HG02623 (cell line): ENCODE measurements at regions not wholly inside any gene's neighbourhood (a gene's known extent, or its start where the extent isn't known, plus 50 kb on each side); places are given as distances from the start of the nearest gene placed in this dataset.
"Not testable (repeated sequence)": the region's sequence is repeated elsewhere in the genome, so short reads cannot be mapped to it uniquely, and the experiment has no call there.

Source experiments
- ATAC-seq: cut with Tn5 transposase; IDR thresholded peaks from one replicate; pipeline ENCODE4 v1.9.1; 2021; ENCODE audit warnings: moderate library complexity; ENCODE audit not compliant: unreplicated experiment

- ATAC-seq, result not testable (repeated sequence)
Observed at GRCh38 chr4:67412153-67412712, 133.1 kb downstream of the CENPC start.

DNA sequence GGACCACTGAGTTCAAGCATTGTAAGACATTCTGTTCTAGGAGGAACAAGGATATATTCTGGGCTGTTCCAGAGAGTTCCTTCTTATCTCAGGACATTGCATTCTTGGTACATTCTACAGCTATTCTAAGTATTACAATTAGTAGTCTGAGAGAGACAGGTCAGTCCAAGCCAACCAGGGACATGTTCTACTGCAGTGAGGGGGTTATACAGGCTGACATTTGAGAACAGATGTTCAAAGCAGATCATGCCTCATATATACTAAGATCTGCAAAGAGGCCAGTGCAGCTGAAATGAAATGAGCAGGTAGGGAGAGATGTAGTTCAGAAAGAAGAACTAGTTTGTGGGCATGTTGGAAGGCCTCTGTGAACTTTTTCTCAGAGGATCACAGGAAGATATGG, 142.0 kb downstream of the CENPC start:
- ATAC-seq, result no peak

GRCh38 chr4:67401902-67402301, 143.4 kb downstream of the CENPC start:
- no peak for ATAC-seq

DNA sequence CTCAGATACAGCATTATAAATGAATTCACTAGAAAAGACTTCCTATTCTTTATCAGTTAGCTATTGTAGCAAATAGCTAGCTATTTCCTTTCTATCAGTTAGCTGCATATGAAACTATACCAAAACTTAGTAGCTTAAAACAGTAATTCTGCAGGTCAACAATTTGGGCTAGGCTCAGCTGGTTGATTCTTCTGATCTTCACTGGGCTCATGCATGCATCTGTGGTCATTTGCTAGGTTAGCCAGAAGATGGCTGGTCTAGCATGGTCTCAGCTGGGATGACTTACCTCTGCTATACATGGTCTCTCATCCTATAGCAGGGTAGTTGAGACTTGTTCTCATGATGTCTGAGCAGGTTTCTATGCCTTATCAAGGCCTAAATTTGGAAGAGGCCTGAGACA, 147.4 kb downstream of the CENPC start:
- no peak for ATAC-seq

GRCh38 chr4:67397031-67397430, 148.3 kb downstream of the CENPC start:
- ATAC-seq, result no peak

GRCh38 chr4:67396008-67396407, 149.3 kb downstream of the CENPC start:
- ATAC-seq, result no peak

DNA sequence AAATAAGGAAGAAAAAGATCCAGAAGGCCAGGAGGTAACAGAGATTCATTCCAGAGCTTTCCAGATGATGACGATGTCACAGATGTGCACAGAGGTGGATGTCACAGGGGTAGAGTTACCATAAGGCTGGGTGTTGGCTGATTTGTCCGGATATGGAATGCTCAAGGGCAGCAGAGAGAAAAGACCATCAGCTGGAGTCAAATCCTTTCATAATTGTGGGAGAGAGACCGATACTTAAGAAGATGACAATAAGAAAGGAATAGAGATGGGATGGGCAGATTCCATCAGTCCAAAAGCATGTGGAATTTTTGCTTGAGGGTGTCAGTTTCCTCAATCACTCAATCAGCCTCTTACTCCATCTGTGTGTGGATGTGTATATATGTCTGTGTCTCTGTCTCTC, 150.4 kb downstream of the CENPC start:
- ATAC-seq, result no peak

DNA sequence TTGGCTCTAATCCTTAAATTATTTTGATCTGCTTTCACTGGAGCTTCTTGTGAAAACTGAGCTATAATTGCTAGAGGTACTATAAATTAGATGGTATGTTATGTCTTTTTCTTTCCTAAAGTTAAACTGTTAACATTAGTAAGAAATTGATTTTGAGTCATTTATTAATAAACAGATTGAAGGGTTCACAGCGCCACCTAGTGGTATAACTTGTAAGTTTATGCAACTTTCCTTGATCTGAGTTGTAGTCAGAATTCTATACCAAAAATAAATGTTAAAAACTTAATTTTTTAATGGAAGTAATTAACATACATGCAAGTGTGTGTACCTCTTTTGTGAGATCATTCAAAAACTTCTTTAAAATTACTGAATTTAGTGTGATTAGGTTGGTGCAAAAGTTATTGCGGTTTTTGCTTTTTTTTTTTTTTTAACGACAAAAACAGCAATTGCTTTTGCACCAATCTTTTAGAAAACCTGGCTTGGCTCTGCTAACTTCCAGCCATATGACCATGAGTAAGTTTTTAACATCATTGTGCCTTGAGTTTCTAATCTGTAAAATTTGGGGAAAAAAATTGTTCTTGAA, 151.5 kb downstream of the CENPC start:
- ATAC-seq, result no peak

GRCh38 chr4:67393007-67393406, 152.3 kb downstream of the CENPC start:
- ATAC-seq, result no peak

- not testable (repeated sequence) for ATAC-seq
Observed at GRCh38 chr4:67381406-67381804, 163.9 kb downstream of the CENPC start.

- not testable (repeated sequence) for ATAC-seq
Observed at GRCh38 chr4:67380702-67381405, 164.4 kb downstream of the CENPC start.

DNA sequence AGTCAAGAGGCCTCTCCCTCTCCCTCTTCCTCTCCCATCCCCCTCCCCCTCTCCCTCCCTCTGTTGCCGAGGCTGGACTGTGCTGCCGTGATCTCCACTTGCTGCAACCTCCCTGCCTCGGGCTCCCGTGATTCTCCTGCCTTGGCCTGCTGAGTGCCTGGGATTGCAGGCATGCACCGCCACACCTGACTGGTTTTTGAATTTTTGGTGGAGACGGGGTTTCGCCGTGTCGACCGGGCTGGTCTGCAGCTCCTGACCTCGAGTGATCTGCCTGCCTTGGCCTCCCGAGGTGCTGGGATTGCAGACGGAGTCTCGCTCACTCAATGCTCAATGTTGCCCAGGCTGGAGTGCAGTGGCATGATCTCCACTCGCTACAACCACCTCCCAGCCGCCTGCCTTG, 165.1 kb downstream of the CENPC start:
- ATAC-seq, result no peak

GRCh38 chr4:67375291-67375690, 170.0 kb downstream of the CENPC start:
- no peak for ATAC-seq

- ATAC-seq, result no peak
Observed at GRCh38 chr4:67371615-67372014, 173.7 kb downstream of the CENPC start.

DNA sequence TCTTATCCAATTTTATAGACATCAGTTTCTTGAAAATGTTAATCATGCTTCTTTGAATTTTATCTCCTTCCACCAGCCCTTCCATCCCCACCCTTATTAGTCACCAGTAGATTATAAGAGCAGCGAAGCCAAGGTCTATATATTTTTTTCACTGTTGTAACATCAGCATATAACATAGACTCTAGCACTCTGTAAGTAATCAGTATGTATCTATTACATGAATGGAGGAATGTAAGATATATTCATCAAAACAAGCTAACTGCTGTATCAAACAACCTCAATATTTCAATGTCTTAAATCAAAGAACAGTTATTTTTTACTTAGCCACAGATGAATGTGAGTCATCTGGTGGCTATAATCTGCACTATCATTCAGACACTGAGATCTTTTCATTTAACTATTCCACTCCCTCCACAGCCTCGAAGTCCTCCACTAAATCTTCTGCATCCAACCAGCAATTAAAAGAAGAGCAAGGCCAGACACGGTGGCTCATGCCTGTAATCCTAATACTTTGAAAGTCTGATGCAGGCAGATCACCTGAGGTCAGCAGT, 178.9 kb downstream of the CENPC start:
- ATAC-seq, result no peak

GRCh38 chr4:67365661-67366245, 179.6 kb downstream of the CENPC start:
- ATAC-seq, result no peak

DNA sequence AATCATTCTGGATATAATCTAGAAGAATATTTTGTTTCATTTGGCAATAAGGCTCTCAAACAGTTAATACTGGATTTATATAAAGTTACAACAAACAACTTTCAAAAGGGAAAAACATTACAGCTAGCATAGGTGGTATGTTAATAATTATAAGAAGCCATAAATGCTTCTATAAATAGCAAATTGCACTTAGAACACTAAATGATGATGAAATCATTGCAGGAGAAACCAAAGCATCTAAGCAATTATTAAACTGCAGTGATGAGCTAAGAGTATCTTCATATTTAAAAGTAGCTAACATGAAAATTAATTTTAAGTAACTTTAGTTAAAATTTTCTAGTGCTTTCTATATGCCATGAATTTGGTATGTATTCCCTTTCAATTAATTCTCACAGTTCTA, 189.5 kb downstream of the CENPC start:
- ATAC-seq, result no peak

- no peak for ATAC-seq
Observed at GRCh38 chr4:67346654-67347053, 198.6 kb downstream of the CENPC start.

GRCh38 chr4:67344594-67345380, 200.5 kb downstream of the CENPC start:
- ATAC-seq, result no peak

DNA sequence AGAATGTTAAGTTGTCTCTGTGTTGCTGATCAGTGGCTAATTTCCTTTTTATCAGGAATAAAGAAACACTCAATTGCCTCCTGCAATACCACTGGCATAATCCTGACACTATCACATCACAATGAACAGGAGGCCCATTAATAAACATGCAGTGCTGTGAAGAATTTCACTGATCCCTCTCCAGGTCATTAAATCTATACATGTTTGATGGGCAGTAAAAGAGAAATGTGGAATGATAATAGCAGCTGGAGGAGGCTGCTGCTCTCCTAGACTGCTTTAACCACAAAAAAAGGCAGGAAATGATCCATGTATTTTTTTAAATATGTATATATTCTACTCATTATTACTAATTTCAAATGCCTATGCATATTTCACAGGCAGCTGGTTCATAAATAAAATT, 202.1 kb downstream of the CENPC start:
- ATAC-seq, result no peak

DNA sequence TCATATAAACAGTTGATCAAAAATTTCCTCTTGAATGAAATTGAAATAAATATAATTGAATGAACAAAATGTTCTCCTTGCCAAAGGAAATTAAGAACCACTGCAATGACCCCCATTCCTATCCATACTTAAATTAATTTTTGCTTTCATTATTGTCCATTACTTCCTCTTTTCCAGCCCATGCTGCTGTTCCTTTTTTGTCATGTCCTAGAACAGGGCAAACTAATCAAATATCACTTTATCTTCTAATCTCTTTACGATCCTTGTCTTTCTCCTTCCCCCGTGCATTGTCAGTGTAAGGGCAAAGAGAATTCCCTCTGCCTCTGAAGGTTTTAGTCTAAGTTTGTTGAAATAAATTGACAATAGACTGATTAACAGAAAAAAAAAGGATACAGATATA, 203.0 kb downstream of the CENPC start:
- no peak for ATAC-seq
